ENCODE measurements at regions not wholly inside any gene's neighbourhood (a gene's known extent, or its start where the extent isn't known, plus 50 kb on each side); places are given as distances from the start of the nearest gene placed in this dataset.

- no peak for DNase-seq
These were observed 455.3 kb upstream of the NAALADL2 start for GRCh38 chr3:174403831-174404230.

DNA sequence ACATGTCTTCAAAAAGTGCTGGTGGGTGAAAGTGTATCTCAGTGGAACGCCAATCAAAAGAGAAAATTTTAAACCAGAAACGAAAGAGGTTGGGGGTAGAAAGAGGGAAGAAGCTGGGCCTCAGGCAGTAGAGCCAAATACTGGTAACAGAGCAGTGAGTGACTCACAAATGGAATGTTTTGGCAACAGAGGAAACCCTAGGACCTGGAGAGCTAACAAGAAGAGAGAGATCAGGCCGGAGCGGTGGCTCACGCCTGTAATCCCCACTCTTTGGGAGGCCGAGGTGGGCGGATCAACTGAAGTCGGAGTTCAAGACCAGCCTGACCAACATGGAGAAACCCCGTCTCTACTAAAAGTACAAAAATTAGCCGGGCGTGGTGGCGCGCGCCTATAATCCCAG, 450.8 kb upstream of the NAALADL2 start:
- DNase-seq, result no peak

DNA sequence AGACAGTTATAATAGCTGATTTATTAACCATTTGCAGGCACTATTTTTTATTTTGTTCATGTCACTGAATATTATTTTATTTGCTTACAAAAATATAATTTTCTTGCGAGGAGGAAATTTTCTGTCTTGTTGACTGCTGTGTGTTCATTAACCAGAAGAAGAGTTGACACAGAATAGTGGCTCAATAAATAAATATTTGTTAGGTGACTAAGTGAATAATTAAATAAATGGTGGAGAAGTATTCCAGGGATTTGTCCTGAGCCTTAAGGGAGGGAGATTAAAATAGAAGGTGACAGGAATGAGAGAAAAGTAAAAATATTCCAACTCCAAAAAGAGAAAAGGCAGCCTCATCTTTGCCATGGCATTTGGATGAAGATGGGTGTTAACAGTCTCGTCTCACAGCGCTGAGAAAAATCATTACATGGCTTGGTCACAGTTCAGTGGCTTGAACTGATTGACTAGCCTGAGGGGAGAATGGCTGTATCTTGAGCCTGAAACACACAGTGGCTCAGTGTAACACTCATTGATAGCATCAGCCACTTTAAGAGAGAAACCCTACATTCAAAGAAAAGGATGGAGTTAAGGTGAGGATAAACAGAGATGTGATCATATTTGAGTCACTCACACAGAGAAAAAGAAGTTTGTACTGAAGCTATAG, 449.9 kb upstream of the NAALADL2 start:
- peak; percentile 14 for DNase-seq

- no peak for DNase-seq
These were observed 445.8 kb upstream of the NAALADL2 start for GRCh38 chr3:174413062-174413912.

DNA sequence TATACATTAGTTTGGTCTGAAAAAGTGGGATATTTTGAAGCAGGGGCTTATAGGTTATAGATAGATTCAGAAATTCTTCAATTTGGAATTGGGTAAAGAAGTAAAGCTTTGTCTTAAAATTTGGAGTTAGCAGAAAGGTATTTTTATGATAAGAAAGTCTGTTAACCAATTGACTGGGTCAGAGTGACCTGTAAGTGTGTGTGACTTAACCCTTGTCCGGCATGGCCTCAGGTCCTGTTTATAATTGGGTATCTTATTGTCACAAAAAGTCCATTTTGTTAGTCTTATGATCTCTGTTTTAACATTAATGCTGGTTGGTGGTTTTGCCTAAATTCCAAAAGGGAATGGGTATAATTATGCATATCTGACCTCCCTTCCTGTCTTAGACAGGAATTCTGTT, 444.2 kb upstream of the NAALADL2 start:
- no peak for DNase-seq

GRCh38 chr3:174417573-174417972, 441.6 kb upstream of the NAALADL2 start:
- no peak for DNase-seq

DNA sequence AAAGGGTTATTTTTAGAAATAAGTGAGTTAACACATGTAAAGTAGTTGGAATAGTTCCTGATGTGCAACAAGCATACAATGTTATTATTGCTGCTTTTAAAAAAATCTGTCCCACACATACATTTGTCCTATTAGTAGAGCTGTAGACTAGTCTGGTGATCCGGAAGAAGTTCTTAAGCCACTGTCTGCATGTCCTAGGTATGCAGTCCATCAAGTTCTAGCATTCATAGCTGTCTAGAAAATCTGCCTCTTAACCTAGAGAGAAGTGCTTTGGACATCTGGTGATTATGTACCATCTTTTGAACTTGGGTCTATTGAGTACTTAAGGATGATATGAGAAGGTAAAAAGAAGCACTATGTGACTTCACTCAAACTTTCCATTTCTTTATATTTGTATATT, 439.9 kb upstream of the NAALADL2 start:
- no peak for DNase-seq

DNA sequence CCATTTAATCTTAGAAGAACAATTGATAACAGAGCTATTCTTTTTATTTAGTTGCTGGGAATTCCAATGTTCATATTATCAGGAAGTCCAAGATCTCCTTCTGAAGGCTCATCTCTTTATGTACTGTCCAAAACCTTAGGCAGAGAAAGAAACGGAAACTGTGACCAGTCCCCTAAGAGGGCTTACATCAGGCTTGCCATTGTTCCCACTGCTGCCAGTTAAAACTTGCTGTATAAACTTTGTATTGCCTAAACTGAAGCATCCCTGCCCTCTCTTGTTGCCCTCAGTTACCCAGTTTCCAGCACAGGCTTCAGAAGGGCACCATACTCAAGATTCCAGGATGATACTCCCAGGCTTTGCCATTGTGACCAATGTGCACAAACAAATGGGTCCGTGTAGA, 435.2 kb upstream of the NAALADL2 start:
- no peak for DNase-seq

DNA sequence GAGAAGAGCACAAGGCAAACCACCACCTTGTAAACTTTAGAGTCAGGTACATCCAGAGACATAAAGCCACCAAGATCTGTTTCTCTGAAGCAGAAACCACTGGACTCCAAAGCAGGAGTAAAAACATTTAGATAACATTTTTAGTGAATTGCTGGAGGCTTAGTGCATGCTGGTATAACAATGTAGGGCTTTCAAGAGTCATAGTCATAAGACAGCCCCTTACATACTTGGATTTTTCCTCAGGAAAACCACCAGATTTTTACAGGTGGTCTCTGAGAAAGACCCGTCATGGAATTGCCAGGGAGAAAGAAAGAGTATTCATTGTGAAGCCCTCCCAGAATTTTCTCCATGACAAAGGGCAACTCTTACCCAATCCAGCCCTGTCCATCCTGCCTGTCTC, 434.5 kb upstream of the NAALADL2 start:
- no peak for DNase-seq

GRCh38 chr3:174425422-174425821, 433.7 kb upstream of the NAALADL2 start:
- no peak for DNase-seq

DNA sequence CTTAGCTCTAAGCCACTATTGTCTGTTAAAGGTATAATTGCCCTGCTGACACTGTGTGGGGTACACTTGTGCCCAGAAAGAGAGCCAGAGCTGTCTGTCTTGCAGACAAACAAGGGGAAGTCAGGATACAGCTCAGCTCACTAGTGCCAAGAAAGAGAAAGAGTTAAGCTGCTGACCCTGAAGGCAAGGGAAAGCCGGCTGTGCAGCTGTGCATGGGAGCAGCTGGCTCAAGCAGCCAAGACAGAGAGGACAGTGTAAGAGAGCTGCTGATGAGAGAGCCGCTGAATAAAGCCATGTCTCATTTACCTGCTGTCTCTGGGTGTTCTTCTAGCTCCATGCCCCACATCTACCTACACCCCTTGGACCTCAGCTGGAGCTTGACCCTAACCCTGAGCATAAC, 428.1 kb upstream of the NAALADL2 start:
- no peak for DNase-seq

- no peak for DNase-seq
These were observed 427.4 kb upstream of the NAALADL2 start for GRCh38 chr3:174431717-174432116.

DNA sequence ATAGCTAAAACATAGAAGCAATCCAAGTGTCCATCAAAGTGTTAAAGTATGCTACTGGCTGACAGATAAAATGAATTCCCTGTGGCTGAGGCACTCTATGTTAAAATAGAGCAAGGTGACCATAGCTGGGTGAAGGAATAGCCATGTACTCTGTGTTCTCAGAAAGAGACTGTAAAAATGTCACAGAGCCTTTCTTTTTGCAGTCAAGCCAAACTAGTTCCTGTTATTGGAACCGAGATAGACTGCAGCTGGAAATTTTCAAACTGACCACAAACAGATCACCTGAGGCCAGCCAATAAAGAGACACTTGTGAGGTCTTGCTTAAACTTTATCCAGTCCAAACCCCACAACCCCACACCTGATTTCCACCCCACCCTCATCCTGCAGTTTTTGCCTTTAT, 422.8 kb upstream of the NAALADL2 start:
- DNase-seq, result no peak

DNA sequence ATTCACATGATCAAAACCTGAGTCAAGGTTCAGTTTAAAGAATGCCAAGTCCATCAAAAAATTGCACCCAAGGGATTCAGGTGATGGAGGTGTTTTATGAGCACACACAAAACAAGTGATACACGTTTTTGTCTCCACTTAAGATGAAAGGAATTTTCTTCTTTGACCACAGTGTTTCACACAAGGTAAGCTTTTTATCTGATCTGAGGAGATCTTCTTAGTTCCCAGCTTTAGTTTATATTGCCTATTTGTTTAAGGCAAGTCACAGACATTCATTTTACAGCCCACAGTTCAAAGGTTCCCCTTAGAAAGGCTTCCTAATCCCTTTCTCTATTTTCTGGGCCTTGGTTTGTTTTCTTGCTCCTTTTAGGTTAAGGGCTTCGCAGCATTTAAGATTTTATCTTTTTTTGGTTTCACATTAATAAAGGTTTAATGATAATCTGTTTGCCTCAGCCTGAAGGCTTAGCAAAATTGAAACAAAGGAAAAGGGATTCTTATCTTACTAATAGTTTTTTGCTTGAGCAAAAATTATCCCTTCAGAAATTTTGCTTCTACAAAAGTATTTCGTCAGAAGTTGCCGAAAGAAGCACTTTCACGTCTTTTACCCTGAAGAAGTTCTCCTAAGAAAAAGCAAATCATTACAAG, 420.5 kb upstream of the NAALADL2 start:
- no peak for DNase-seq

DNA sequence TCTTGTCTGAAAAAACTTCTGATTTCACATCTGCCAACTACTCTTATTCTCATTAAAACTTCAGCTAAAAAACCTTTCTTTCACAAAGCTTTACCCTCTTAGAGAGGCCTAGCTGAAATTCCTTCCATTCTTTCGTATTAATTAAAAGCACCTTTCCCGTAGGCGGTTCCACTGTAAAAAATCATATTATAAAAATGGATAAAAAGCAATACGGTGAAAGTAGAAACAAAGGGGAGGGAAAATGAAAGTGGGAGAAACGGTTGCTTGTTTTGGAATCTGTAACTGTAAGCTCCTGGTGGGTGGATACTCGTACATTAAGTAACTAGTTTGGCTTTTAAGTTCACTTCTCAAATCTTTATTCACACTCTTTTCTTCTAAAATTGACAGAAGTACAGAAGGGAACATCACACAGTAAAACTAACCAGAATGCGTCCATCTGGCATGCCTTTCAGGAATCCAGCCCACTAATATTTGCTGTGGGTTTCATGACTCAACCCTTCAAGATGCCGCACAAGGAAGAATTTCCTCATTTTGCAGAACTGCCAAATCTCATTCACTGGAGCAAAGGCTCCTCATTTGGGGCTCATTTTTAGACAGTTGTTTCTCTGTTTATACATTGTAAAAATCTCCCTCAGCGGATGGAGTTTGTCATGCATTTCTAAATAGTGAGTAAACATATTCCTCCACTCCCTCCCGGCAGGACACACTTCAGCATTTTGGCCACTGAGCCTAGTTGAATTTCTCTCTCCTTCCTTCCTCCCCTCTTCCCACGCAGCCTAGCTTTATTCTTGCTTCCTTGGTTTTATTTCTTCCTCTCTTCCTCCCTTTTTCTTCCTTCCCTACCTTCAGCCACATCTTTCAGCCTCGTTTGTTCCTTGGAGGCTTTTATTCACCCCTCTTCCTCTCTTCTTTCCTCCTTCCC, 419.5 kb upstream of the NAALADL2 start:
- DNase-seq, result peak; percentile 44

GRCh38 chr3:174440253-174440701, 418.9 kb upstream of the NAALADL2 start:
- peak; percentile 48 for DNase-seq

DNA sequence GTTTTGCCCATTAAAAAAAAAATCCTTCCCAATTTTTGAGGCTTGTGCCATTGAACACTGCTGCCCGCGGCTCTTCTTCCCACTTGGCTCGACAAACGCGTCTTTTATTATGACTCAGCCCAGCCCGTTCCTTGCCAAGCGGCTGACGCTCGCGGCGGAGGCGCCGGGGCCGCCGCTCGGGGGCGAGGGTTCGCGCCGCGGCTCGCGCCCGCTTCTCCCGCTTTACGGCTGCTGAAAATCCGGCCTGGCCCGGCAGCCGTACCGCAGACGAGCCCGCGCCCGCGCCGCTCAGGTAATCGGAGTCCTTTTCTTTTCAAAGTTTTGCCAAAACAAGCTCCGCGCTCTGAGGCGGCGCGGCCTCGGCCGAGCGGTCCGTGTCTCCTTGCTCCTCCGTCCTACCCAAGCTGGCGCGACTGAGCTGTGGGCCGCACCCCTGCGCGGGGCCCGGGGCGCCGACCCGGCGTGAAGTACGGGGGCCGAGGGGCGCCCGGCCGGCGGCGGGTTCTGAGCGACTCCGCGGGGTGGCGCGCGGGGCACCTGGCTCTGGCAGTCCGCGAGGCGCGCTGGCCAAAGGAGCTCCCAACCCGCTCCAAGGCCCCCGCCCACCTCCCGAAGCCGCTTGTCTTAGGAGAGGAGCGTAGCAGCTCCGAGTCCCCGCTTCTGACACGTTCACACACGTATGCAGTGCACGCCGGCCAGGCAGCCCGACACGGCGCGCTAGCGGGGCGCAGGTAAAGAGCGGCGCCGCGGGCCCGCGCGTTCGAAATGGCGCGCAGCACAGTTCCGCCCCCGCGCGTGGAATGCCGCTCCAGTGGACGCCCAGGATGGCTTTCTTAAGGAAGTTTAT, 418.2 kb upstream of the NAALADL2 start:
- DNase-seq, result peak; percentile 89

- DNase-seq, result no peak
These were observed 417.4 kb upstream of the NAALADL2 start for GRCh38 chr3:174441588-174442301.

- no peak for DNase-seq
These were observed 416.8 kb upstream of the NAALADL2 start for GRCh38 chr3:174442302-174442682.

GRCh38 chr3:174444391-174444790, 414.7 kb upstream of the NAALADL2 start:
- DNase-seq, result no peak
